Heart right ventricle (tissue), 16 donors: ENCODE measurements at regions not wholly inside any gene's neighbourhood (a gene's known extent, or its start where the extent isn't known, plus 50 kb on each side); places are given as distances from the start of the nearest gene placed in this dataset.

Experiments
- ATAC-seq, 8 donors: fragments of 200-7000 bp; cut with Tn5 transposase; one replicate each; pipeline ENCODE4 v1.9.1; 2020; ENCODE audit warnings: mild to moderate bottlenecking in 8 of 8, moderate library complexity in 8 of 8, moderate number of reproducible peaks in 1 of 8
- DNase-seq, 2 donors: peaks; one replicate each; pipeline ENCODE4 v3.0.0-alpha.2; 2020
- H3K27ac ChIP-seq, 10 donors: fragments of 200-600 bp; sonication (generic) in 2 of 10; one replicate each; pipeline versions ENCODE4 v1.5.0 to v1.8.0; 2020 to 2022; ENCODE audit warnings: mild to moderate bottlenecking in 3 of 10
- H3K27me3 ChIP-seq, 7 donors: fragments of 200-600 bp; one replicate each; pipeline ENCODE4 v1.8.0; 2021 to 2022; ENCODE audit warnings: mild to moderate bottlenecking in 2 of 7
- H3K36me3 ChIP-seq, 9 donors: fragments of 200-600 bp; sonication (generic) in 1 of 9; one replicate each; pipeline versions ENCODE4 v1.5.0 to v1.8.0; 2020 to 2022; ENCODE audit warnings: mild to moderate bottlenecking in 2 of 9
- H3K4me1 ChIP-seq, 9 donors: fragments of 200-600 bp; sonication (generic) in 1 of 9; one replicate each; pipeline versions ENCODE4 v1.5.0 to v1.8.0; 2020 to 2022; ENCODE audit warnings: mild to moderate bottlenecking in 4 of 9
- H3K4me3 ChIP-seq, 10 donors: fragments of 200-600 bp; sonication (generic) in 2 of 10; one replicate each; pipeline versions ENCODE4 v1.5.0 to v1.8.0; 2020 to 2022; ENCODE audit warnings: mild to moderate bottlenecking in 7 of 10, moderate library complexity in 2 of 10
- H3K9me3 ChIP-seq, 11 donors: fragments of 200-600 bp in 10 of 11; sonication (generic) in 2 of 11; one replicate each; pipeline versions ENCODE4 v1.5.0 to v1.8.0; 2013 to 2022; ENCODE audit warnings: mild to moderate bottlenecking in 2 of 11, control low read depth in 1 of 11, moderate library complexity in 1 of 11
- WGBS, 2 donors: extraction: QIAGEN DNeasy Blood & Tissue Kit; methylation state at CpG; one replicate each; pipeline ENCODE4 v1.1.7; 2013; ENCODE audit warnings: inconsistent platforms in 1 of 2; 5-methylcytosine and 5-hydroxymethylcytosine counted together
- intact Hi-C, 10 donors: fragments of 100-400 bp; cut with DNase I; formaldehyde crosslinking; loops; one replicate each; pipeline versions ENCODE4 v1.11.1 to v1.14.2; 2022
- TF ChIP-seq, protein P1 (sequence below), 9 donors: fragments of 200-600 bp; sonication (generic) in 2 of 9; IDR thresholded peaks; one replicate each; pipeline versions ENCODE4 v1.5.0 to v1.8.0; 2021 to 2022; ENCODE audit warnings: antibody characterized with exemption in 9 of 9, mild to moderate bottlenecking in 5 of 9, moderate library complexity in 1 of 9
- donor health status: Arrhythmogenic right ventricular cardiomyopathy.
- donor health status: ischemic (EF 13 %, LVEDD 7.1; RV severe dilation, severe dysfunction).
- donor health status: healthy with polysubstance abuse.
- donor health status: DM: no; HTN: yes; CAD: no.
- donor health status: DM: no; HTN: no; CAD: no.
- donor health status: ischemic (EF 25% LVEDD 6.9; RV normal size, moderate dysfunction).
- donor health status: ischemic (EF 25% LVEDD 5.7; RV mildly dilated, moderate dysfunction).
- donor health status: healthy.
- donor health status: DM: yes; HTN: yes; CAD: no.
- donor health status: Ischemic cardiomyopathy.
- donor health status: ischemic (EF 35%, LVEDD 5.7; RV mildly dilated, moderate dysfunction).
- donor health status: nonischemic (EF 11% LVEDD 7.7; RV severe dilation, severe dysfunction).
- donor health status: DM: yes; HTN: yes; CAD: no.
- donor health status: PGD.
- donor health status: ischemic (EF 29% LVEDD 5.4; RV normal size, mild dysfunction).
- donor health status: nonischemic (EF 23%, LVEDD 6.1; RV moderate dilation, normal function).

DNA sequence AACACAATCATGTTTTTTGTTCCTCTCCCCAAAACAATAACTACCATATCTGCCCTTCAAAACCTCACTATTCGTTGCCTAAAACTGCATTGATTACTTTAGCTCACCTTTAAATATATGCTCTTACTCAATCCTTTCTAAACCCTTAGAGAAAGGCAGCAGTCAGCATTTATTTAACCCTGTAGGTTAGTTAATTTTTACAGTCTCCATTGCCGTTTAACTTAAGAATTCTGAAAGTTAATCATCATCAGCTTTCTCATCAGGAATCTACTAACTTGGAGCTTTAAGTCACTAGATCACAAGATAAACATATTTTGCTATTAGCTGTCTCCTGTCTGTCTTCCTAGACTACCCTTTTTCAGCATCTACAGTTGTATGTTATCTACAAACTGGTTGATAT lies 991.9 kb downstream of the EPHA7 start:
- WGBS, 2 donors = 81 to 86% methylated on average over 2 of the region's 2 CpGs
- TF ChIP-seq, protein P1, sequence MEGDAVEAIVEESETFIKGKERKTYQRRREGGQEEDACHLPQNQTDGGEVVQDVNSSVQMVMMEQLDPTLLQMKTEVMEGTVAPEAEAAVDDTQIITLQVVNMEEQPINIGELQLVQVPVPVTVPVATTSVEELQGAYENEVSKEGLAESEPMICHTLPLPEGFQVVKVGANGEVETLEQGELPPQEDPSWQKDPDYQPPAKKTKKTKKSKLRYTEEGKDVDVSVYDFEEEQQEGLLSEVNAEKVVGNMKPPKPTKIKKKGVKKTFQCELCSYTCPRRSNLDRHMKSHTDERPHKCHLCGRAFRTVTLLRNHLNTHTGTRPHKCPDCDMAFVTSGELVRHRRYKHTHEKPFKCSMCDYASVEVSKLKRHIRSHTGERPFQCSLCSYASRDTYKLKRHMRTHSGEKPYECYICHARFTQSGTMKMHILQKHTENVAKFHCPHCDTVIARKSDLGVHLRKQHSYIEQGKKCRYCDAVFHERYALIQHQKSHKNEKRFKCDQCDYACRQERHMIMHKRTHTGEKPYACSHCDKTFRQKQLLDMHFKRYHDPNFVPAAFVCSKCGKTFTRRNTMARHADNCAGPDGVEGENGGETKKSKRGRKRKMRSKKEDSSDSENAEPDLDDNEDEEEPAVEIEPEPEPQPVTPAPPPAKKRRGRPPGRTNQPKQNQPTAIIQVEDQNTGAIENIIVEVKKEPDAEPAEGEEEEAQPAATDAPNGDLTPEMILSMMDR (IDR thresholded peaks at IDR 0.05) = no peak

DNA sequence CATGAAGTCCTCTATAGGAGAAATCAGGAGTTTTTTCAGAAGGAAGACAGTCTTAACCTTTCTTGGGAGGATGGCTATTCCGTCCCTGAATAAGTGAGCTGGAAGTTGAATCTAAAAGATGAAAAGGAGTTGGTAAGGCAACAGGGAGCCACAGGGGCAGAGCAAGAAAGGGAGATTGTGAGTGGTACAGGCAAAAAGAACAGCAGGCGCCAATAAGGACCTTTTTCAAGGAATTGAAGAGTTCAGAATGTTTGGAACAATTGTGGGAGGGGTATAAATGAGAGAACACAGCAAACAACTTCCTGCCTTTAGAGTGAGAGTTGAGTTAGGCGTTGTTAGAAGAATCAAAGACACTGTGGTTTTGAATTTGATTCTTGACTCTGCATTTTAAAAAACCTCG lies 1003.7 kb downstream of the EPHA7 start:
- no peak for ATAC-seq

More for the DNA sequence above, 991.9 kb downstream of the EPHA7 start:
- Histone ChIP-seq H3K36me3 (no peaks in the 10 kb centered on the region), H3K4me1 (no peaks in the 10 kb centered on the region), H3K9me3 (peaks cover 0 to 18% (median 0%) of the 10 kb centered on the region in 11 donors), H3K27me3 (no peaks in the 10 kb centered on the region), H3K27ac (no peak overlapping the region), H3K4me3 (no peak overlapping the region)
- ATAC-seq (no peak), DNase-seq (no peak)
- intact Hi-C loops = no loop called here

DNA sequence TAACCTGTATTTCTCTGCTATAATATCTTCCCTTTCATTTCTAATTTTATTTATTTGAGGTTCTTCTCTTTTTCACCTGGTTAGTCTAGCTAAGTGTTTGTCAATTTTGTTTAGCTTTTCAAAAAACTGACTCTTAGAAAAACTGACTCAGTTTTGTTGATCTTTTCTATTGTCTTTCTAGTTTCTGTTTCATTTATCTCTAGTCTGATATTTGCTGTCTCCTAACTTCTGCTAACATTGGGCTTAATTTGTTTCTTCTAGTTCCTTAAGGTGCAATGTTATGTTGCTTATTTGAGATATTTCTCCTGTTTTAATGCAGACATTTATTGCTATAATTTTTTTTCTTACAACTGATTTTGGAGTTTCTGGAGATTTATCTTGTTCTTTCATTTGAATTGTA lies 1011.0 kb downstream of the EPHA7 start:
- Histone ChIP-seq H3K27ac (no peak overlapping the region), H3K27me3 (no peaks in the 10 kb centered on the region), H3K4me3 (no peak overlapping the region), H3K9me3 (peaks cover 0 to 40% (median 6%) of the 10 kb centered on the region in 11 donors), H3K4me1 (no peaks in the 10 kb centered on the region), H3K36me3 (no peaks in the 10 kb centered on the region)
- ATAC-seq (no peak), DNase-seq (no peak)
- TF ChIP-seq, protein P1 (IDR thresholded peaks at IDR 0.05) = no peak
- intact Hi-C loops = no loop called here

More for the DNA sequence above, 1003.7 kb downstream of the EPHA7 start:
- peaks cover 0 to 26% (median 3%) of the 10 kb centered on the region in 11 donors for H3K9me3 ChIP-seq
- H3K27ac ChIP-seq = no peak overlapping the region
- no peaks in the 10 kb centered on the region for H3K27me3 ChIP-seq
- H3K4me3 ChIP-seq = no peak overlapping the region
- H3K36me3 ChIP-seq = no peaks in the 10 kb centered on the region
- DNase-seq = no peak
- 65 to 81% methylated on average over 4 of the region's 4 CpGs for WGBS, 2 donors
- intact Hi-C loops = no loop called here
- TF ChIP-seq, protein P1 (IDR thresholded peaks at IDR 0.05) = no peak
- H3K4me1 ChIP-seq = no peaks in the 10 kb centered on the region

DNA sequence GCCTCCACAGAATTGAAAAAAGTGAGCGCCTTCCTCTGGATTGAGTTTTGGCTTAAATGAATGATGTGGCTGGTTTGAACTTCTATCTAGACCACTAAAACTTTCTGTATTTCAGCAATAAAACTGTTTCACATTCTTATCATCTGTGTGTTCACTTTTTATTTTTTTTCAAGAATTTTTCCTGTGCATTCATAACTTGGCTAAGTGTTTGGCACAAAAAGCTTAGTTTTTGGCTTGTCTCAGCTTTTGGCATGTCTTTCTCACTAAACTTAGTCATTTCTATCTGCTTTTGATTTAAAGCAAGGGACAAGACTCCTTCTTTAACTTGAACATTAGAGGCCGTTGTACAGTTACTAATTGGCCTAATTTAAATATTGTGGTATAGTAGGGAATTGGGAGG lies 1015.1 kb downstream of the EPHA7 start:
- Histone ChIP-seq H3K4me3 (no peak overlapping the region), H3K4me1 (no peaks in the 10 kb centered on the region), H3K9me3 (peaks cover 0 to 28% (median 0%) of the 10 kb centered on the region in 11 donors), H3K36me3 (no peaks in the 10 kb centered on the region), H3K27ac (no peak overlapping the region), H3K27me3 (no peaks in the 10 kb centered on the region)
- TF ChIP-seq, protein P1 (IDR thresholded peaks at IDR 0.05) = no peak
- DNase-seq (no peak), ATAC-seq (no peak)
- WGBS, 2 donors = 48 to 81% methylated on average over 2 of the region's 2 CpGs
- intact Hi-C loops = no loop called here
